NCI-H774 (cell line): ENCODE measurements at regions not wholly inside any gene's neighbourhood (a gene's known extent, or its start where the extent isn't known, plus 50 kb on each side); places are given as distances from the start of the nearest gene placed in this dataset.
"Not testable (repeated sequence)": the region's sequence is repeated elsewhere in the genome, so short reads cannot be mapped to it uniquely, and the experiment has no call there.

Experiments
- DNase-seq: peaks from one replicate; lab custom pipeline; 2025; lab: John Stamatoyannopoulos, UW

DNA sequence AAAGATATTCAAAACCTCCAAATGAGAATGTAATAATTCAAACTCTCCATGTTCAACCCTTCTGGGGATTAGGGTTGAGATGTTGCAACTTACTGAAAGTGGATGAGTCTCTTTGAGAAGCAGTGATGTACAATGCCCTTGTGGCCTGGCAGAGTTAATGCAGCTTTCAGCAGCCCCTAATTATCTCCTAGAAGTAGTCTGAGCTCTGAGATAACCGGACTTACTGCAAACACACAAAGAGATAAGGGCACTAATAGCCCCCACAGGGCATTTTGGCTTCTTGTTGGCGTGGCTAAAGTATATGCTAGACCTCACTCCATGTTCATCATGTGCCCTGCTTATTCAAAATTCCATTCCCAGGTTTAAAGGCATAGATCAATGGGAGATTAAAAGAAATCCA, 404.7 kb downstream of the NEBL start:
- no peak for DNase-seq

DNA sequence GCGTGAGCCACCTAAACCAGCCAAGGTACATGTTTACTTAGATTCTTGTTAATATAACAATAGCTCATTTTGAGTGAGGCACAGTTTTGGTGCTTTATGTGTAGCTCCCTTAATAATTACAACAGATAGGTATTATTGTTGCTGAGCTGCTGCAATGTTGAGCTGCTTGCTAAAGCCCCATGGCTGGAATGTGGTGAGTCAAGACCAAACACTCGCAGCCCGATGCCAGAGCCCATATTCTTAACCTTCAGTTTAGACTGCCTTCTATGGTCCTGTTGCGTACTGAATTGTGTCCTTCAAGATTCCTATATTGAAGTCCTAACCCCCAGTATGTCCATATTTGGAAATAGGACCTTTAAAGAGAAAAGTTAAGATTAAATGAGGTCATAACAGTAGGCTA, 407.1 kb downstream of the NEBL start:
- no peak for DNase-seq

DNA sequence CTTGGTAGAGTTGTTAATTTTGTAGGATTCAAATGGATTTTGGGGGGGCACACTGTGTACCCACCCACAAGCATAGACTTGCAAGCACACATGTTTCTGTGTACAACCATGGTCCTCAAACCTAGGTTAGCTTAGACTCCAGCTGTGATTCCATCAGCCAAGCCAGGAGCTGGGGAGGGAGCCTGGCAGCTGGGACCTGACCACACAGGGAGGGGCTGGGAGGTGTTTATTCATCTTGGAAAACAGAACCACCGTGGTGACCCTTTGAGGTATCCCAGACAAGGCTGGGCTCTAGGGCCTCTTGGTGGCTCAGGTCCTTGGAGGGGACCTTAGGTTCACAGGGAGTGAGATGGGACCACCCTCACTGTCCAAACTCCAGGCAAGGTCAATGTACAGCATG, 410.3 kb downstream of the NEBL start:
- DNase-seq, result no peak

- DNase-seq, result no peak
Observed at GRCh38 chr10:20485554-20485953, 411.6 kb downstream of the NEBL start.

- DNase-seq, result no peak
Observed at GRCh38 chr10:20481054-20481453, 416.1 kb downstream of the NEBL start.

- DNase-seq, result not testable (repeated sequence)
Observed at GRCh38 chr10:20480575-20480974, 416.5 kb downstream of the NEBL start.

DNA sequence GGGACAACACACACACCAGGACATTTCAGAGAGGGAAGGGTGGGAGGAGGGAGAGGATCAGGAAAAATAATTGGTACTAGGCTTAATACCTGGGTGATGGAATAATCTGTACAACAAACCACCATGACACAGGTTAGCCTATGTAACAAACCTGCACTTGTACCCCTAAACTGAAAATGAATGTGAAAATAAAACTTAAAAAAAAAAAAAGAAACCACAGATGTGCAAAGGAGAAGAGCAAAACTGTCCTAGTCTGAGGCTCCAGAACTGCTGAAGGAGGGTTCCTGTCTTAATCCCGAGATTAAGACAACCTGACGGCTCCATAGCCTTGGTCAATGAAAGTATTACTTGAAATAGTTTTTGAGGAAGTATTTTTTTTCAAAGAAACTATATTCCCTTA, 423.0 kb downstream of the NEBL start:
- no peak for DNase-seq

GRCh38 chr10:20473023-20473760, 423.9 kb downstream of the NEBL start:
- DNase-seq, result no peak

DNA sequence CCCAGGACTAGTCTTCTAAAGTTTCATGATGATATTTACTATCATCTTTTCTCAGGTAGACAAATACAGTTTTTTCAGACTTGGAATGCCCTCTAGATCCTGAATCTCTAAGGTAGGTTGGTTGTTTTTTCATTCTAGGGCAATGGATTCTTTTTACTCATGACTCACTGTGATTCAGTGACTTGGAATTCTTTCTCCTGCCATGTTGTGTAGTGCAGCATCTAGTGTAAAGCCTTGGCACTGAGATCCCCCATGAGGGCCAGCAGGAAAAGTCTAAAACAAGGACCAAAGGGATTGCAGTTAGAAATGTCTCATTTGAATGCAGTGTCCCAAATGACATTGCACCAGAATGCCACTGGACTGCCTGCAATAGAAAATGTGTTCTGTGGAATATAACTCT, 430.4 kb downstream of the NEBL start:
- DNase-seq, result no peak

DNA sequence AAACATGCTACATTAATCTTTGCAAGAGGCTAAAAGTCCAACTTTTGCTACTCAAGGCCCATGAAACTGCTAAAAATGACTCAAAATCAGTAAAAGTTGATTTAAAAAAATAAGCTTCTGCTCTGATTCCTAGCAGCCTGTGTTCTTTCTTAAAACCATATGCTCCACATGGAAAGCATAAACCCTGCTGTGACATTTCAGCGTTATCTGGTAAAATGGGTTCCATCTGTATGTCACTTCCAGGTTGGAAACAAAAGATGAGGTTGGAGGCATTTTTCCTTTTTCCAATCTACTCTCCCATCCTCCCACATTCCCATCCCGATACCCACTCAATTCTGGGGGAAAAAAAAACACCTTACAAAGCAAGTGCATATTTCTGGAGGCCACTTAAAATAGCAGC, 439.5 kb downstream of the NEBL start:
- DNase-seq, result no peak

- no peak for DNase-seq
Observed at GRCh38 chr10:20455774-20456173, 441.3 kb downstream of the NEBL start.

- no peak for DNase-seq
Observed at GRCh38 chr10:20454331-20454730, 442.8 kb downstream of the NEBL start.

DNA sequence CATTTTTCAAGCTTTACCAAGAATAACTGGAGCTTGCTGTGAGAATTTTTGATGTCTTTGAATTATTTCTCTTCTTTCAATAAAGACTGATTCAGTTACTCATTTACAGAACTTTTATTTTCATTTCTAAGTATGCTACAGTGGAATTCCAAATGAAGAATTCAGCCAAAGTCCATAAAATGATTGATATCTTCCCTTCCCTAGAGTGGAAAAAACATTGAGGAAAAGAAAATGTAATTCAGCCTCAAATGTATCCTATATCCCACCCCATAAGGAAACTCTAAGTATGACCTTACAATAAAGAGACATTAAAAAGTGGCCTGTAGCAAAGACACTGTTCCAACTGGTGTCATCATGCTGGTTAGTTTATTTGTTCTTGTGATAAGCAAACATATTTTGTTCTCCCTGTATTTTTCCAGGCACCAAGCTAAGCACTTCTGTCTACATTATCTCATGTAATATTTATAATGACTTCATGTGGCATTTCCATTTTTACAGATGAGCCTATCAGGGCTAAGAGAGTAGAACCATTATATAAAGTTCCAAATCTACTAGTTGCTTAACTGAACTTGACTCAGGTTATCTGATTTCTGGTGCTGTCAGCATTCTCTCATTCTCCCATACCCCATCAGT, 450.4 kb downstream of the NEBL start:
- no peak for DNase-seq

- peak; percentile 35 for DNase-seq
Observed at GRCh38 chr10:20443094-20443493, 454.0 kb downstream of the NEBL start.

DNA sequence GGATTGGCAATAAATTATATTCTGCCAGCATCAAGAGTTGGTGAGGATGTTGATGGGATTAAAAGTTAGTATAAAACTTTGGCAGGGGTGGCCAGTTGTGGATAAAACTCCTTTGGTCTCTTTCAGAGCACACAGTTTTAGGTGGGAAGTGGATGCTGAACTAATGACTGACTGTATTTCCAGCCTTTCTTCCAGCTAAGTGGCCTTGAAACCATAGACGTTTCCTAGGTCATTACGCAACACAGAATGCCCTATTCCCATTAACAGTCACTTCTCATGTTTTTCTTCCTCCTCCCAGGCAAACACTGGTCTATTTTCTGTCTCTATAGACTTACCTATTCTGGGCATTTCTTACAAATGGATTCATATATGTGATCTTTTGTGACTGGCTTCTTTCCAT, 467.4 kb downstream of the NEBL start:
- DNase-seq, result no peak

DNA sequence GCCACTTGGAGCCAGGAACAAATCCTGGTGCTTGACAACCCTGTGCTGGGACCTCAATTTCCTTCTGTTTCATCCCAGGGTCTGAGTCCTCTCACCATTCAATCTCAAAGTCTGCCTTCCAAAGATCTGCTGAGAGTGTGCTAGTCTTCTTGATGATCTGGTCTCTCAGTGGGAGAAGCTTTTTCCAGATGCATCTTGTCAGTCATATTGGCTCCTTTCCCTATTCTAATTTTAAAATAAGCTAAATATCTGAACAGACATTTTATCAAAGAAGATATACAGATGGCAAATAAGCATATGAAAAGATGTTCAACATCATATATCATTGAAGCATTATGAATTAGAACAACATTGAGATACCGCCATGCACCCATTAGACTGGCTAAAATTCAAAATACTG, 469.3 kb downstream of the NEBL start:
- no peak for DNase-seq

DNA sequence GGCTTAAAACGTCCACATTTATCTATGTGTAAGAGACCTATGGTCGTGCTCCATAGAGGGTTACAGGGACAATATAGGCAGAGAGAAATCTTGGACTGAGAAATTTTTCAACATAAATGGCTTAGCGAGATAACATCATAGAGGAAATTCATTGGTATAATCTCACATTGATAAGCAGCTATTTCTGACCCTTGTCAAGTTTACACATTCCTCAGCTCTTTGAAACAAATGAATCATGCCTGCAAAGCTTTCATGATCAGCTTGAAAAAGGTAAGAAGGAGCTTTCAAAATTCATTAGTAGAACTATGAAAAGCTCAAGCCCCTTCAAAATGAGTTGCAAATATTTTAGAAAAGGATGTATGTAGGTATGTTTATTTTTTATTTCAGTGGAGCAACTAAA, 478.8 kb downstream of the NEBL start:
- no peak for DNase-seq

DNA sequence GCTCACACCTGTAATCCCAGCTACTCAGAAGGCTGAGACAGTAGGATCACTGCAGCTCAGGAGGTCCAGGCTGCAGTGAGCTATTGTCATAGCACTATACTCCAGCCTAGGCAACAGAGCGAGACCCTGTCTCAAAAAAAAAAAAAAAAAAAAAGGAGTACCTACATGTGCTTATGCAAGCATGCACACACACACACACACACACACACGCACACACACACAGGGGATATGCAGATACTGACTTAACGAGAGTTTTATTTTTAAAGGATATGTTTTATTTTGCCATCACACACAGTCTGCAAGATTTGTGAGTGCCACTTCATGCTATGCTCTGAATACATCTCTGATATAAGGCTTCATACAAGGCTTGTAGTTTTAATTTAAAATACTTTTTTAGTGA, 479.3 kb downstream of the NEBL start:
- no peak for DNase-seq

GRCh38 chr10:20415684-20416083, 481.4 kb downstream of the NEBL start:
- no peak for DNase-seq

GRCh38 chr10:20407357-20407756, 489.8 kb downstream of the NEBL start:
- no peak for DNase-seq

- DNase-seq, result no peak
Observed at GRCh38 chr10:20406281-20407104, 490.6 kb downstream of the NEBL start.

GRCh38 chr10:20405761-20406160, 491.4 kb downstream of the NEBL start:
- DNase-seq, result no peak

GRCh38 chr10:20405050-20405449, 492.1 kb downstream of the NEBL start:
- no peak for DNase-seq
